Uterus (tissue), 2 donors: ENCODE measurements at regions not wholly inside any gene's neighbourhood (a gene's known extent, or its start where the extent isn't known, plus 50 kb on each side); places are given as distances from the start of the nearest gene placed in this dataset.

Experiments used
- CTCF ChIP-seq, 4 experiments: fragments of 200-600 bp in 2 of 4; fragments of 450-650 bp in 2 of 4; sonication (generic) in 2 of 4; IDR thresholded peaks; one replicate each; pipeline ENCODE4 v1.5.1; 2016 to 2019; ENCODE audit warnings: antibody characterized with exemption in 4 of 4, mild to moderate bottlenecking in 2 of 4, moderate library complexity in 1 of 4
- POLR2A ChIP-seq, 2 donors: fragments of 450-650 bp; IDR thresholded peaks; one replicate each; pipeline ENCODE4 v1.6.1; 2016; ENCODE audit warnings: antibody characterized with exemption in 2 of 2, mild to moderate bottlenecking in 1 of 2, moderate library complexity in 1 of 2

GRCh38 chr12:59407799-59408198 is 188.0 kb upstream of the SLC16A7 start:
- TF ChIP-seq POLR2A (IDR thresholded peaks at IDR 0.05) (no peak), CTCF (IDR thresholded peaks at IDR 0.05) (no peak)
